Neural progenitor cell (in vitro differentiated cells): ENCODE measurements at regions not wholly inside any gene's neighbourhood (a gene's known extent, or its start where the extent isn't known, plus 50 kb on each side); places are given as distances from the start of the nearest gene placed in this dataset.

Source experiments
- DNase-seq: peaks from one replicate; pipeline ENCODE4 v3.0.0-alpha.2; 2016; ENCODE audit warnings: low spot score
- H2AFZ ChIP-seq: fragments of 200-600 bp; sonication (generic); replicated peaks from 2 replicates; pipeline ENCODE4 v1.6.1; 2016; ENCODE audit warnings: antibody characterized with exemption
- H3F3A ChIP-seq: fragments of 200-600 bp; sonication (generic); 2 replicates; pipeline ENCODE4 v1.6.1; 2016; ENCODE audit warnings: antibody characterized with exemption, low read depth
- H3K27ac ChIP-seq: fragments of 200-600 bp; sonication (generic); 2 replicates; pipeline ENCODE4 v1.5.1; 2016; ENCODE audit warnings: mild to moderate bottlenecking
- H3K27me3 ChIP-seq: fragments of 200-600 bp; sonication (generic); 2 replicates; pipeline ENCODE4 v1.6.1; 2016; ENCODE audit warnings: mild to moderate bottlenecking, moderate library complexity
- H3K36me3 ChIP-seq: fragments of 200-600 bp; sonication (generic); 2 replicates; pipeline ENCODE4 v1.5.1; 2016
- H3K4me1 ChIP-seq: fragments of 200-600 bp; sonication (generic); 2 replicates; pipeline ENCODE4 v1.6.1; 2016; ENCODE audit warnings: mixed run types
- H3K4me2 ChIP-seq: fragments of 200-600 bp; sonication (generic); 2 replicates; pipeline ENCODE4 v1.6.1; 2016
- H3K4me3 ChIP-seq: fragments of 200-600 bp; sonication (generic); 2 replicates; pipeline ENCODE4 v1.5.1; 2016
- H3K79me2 ChIP-seq: fragments of 200-600 bp; sonication (generic); 2 replicates; pipeline ENCODE4 v1.6.1; 2016; ENCODE audit warnings: low read depth
- H3K9ac ChIP-seq: fragments of 200-600 bp; sonication (generic); 2 replicates; pipeline ENCODE4 v1.6.1; 2016
- H3K9me3 ChIP-seq: fragments of 200-600 bp; sonication (generic); 2 replicates; pipeline ENCODE4 v1.5.1; 2016; ENCODE audit warnings: low read depth
- H4K20me1 ChIP-seq: fragments of 200-600 bp; sonication (generic); 2 replicates; pipeline ENCODE4 v1.6.1; 2016; ENCODE audit warnings: low read depth
- H3K27ac Mint-ChIP-seq: 3 replicates; pipeline ENCODE4 v1.8.0; 2021; ENCODE audit warnings: mixed read lengths
- H3K27me3 Mint-ChIP-seq: 2 replicates; pipeline ENCODE4 v1.8.0; 2022; ENCODE audit warnings: low read depth, mild to moderate bottlenecking, inconsistent platforms, moderate library complexity, mixed read lengths; ENCODE audit not compliant: insufficient read depth
- H3K36me3 Mint-ChIP-seq: 3 replicates; pipeline ENCODE4 v1.8.0; 2021; ENCODE audit warnings: mixed read lengths
- H3K4me1 Mint-ChIP-seq: 3 replicates; pipeline ENCODE4 v1.8.0; 2021; ENCODE audit warnings: mixed read lengths
- H3K4me3 Mint-ChIP-seq: 3 replicates; pipeline ENCODE4 v1.8.0; 2021; ENCODE audit warnings: mild to moderate bottlenecking, moderate library complexity, mixed read lengths
- H3K9me3 Mint-ChIP-seq: 3 replicates; pipeline ENCODE4 v1.8.0; 2020; ENCODE audit warnings: mixed read lengths
- EZH2 ChIP-seq: fragments of 200-600 bp; sonication (generic); IDR thresholded peaks from 2 replicates; pipeline ENCODE4 v1.6.1; 2017; ENCODE audit warnings: antibody characterized with exemption, mild to moderate bottlenecking, moderate library complexity
- EZH2phosphoT487 ChIP-seq: fragments of 200-600 bp; sonication (generic); IDR thresholded peaks from 2 replicates; pipeline ENCODE4 v1.6.1; 2017; ENCODE audit warnings: antibody characterized with exemption
- TF ChIP-seq, protein P1 (sequence below): fragments of 200-600 bp; sonication (generic); IDR thresholded peaks from 2 replicates; pipeline ENCODE4 v1.5.1; 2017; ENCODE audit warnings: antibody characterized with exemption, mild to moderate bottlenecking

DNA sequence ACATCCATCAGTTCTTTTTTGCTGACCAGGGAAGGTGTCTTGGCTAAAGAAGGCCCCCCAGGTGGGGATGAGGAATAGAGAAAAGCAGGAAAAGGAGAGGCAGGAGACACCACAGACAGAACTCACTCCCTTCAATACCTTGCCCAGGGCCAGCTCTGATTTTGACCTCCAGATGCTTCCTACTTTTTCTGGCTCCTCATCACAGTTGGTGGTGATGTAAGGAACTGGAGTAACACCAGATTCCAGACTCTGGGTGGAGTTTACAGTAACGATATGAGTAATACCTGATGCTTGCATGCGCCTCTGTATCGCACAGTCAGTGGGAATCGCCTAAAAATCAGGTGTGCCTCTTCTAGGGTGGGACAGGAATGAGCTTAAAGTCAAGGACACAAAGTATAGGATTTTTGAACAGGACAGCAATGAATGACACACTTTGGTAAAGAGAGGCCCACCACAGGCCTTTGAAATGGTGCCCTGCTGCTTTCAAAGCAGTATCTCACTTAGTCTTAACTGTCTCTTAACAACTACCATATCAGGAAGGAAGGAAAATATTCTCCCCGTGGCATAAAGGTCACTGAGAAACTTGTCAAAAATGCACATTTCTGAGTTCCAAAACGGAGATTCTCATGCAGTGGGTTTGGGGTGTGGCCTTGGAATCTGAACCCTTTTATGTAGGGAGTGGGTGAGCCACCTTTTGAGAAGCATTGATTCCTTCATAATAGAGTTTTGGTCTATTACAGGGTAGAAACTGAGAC is 140.8 kb downstream of the SNX19 start:
- Mint-ChIP-seq H3K36me3 (no peaks in the 10 kb centered on the region), H3K27me3 (peaks cover 2% of the 10 kb centered on the region), H3K9me3 (peaks cover 4% of the 10 kb centered on the region), H3K27ac (no peak overlapping the region), H3K4me1 (peaks cover 33% of the 10 kb centered on the region), H3K4me3 (no peak overlapping the region)
- Histone ChIP-seq H4K20me1 (no peaks in the 10 kb centered on the region), H3K4me3 (no peak overlapping the region), H3K79me2 (no peaks in the 10 kb centered on the region), H3K9ac (no peak overlapping the region), H3K4me1 (no peaks in the 10 kb centered on the region), H3K36me3 (no peaks in the 10 kb centered on the region), H3K27ac (no peak overlapping the region), H3K27me3 (no peaks in the 10 kb centered on the region), H3K4me2 (no peak overlapping the region), H3K9me3 (no peaks in the 10 kb centered on the region), H2AFZ (no peak overlapping the region), H3F3A (no peaks in the 10 kb centered on the region)
- DNase-seq: no peak
- TF ChIP-seq, protein P1, sequence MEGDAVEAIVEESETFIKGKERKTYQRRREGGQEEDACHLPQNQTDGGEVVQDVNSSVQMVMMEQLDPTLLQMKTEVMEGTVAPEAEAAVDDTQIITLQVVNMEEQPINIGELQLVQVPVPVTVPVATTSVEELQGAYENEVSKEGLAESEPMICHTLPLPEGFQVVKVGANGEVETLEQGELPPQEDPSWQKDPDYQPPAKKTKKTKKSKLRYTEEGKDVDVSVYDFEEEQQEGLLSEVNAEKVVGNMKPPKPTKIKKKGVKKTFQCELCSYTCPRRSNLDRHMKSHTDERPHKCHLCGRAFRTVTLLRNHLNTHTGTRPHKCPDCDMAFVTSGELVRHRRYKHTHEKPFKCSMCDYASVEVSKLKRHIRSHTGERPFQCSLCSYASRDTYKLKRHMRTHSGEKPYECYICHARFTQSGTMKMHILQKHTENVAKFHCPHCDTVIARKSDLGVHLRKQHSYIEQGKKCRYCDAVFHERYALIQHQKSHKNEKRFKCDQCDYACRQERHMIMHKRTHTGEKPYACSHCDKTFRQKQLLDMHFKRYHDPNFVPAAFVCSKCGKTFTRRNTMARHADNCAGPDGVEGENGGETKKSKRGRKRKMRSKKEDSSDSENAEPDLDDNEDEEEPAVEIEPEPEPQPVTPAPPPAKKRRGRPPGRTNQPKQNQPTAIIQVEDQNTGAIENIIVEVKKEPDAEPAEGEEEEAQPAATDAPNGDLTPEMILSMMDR: no peak
- TF ChIP-seq EZH2 (no peak), EZH2phosphoT487 (no peak)

DNA sequence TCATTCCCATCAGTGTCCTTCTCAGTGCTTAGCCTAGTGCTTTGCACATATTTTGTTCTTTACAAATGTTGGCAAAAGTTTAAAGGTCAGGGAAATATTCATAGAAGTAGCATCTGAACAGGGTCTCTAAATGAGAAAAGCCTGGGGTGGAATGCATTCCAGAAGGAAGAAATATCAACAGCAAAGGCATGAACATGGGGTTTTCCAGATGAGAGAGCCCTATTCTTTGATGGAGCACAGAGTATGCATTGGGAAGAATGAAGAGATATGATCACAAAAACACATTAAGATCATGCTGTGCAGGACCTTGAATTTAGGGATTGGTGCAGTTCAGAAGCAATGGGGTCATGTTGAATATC is 140.2 kb downstream of the SNX19 start:
- H3K27ac Mint-ChIP-seq: no peak overlapping the region
- Histone ChIP-seq H3K9me3 (no peaks in the 10 kb centered on the region), H3K27ac (no peak overlapping the region), H2AFZ (no peak overlapping the region), H4K20me1 (no peaks in the 10 kb centered on the region), H3K4me2 (no peak overlapping the region), H3K36me3 (no peaks in the 10 kb centered on the region), H3K79me2 (no peaks in the 10 kb centered on the region), H3F3A (no peaks in the 10 kb centered on the region), H3K4me3 (no peak overlapping the region), H3K27me3 (no peaks in the 10 kb centered on the region), H3K4me1 (no peaks in the 10 kb centered on the region), H3K9ac (no peak overlapping the region)
- peaks cover 1% of the 10 kb centered on the region for H3K27me3 Mint-ChIP-seq
- peaks cover 2% of the 10 kb centered on the region for H3K9me3 Mint-ChIP-seq
- peaks cover 34% of the 10 kb centered on the region for H3K4me1 Mint-ChIP-seq
- DNase-seq: no peak
- no peaks in the 10 kb centered on the region for H3K36me3 Mint-ChIP-seq
- no peak overlapping the region for H3K4me3 Mint-ChIP-seq
- TF ChIP-seq EZH2 (no peak), EZH2phosphoT487 (no peak)
- TF ChIP-seq, protein P1: no peak

DNA sequence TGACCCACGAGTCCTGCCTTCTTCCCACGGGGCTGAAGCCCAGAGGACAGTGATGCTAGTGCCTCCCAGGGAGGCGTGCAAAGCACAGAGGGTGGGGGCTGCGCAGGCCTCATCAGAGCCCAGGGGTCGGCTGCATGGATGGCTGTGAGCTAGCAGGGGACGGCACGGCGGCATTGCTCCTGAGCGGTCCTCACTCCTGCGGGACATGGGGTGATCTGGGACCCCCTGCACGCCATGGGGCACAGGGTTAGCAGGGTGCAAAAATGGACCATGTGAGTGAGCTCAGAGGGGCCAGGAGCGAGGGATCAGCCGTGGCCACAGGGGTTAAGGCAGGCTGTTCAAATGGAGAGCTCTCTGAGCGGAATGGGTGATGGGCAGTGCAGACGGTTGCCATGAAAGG is 138.3 kb downstream of the SNX19 start:
- Histone ChIP-seq H2AFZ (no peak overlapping the region), H3K79me2 (no peaks in the 10 kb centered on the region), H3K4me3 (no peak overlapping the region), H3K4me2 (no peak overlapping the region), H3K4me1 (peaks cover 12% of the 10 kb centered on the region), H3K27ac (no peak overlapping the region), H3K9me3 (no peaks in the 10 kb centered on the region), H3K9ac (no peak overlapping the region), H3K27me3 (no peaks in the 10 kb centered on the region), H3K36me3 (no peaks in the 10 kb centered on the region), H3F3A (peaks cover 4% of the 10 kb centered on the region), H4K20me1 (no peaks in the 10 kb centered on the region)
- no peak overlapping the region for H3K27ac Mint-ChIP-seq
- DNase-seq: no peak
- no peaks in the 10 kb centered on the region for H3K36me3 Mint-ChIP-seq
- TF ChIP-seq, protein P1: no peak
- TF ChIP-seq EZH2 (no peak), EZH2phosphoT487 (no peak)
- H3K9me3 Mint-ChIP-seq: peaks cover 2% of the 10 kb centered on the region
- H3K4me1 Mint-ChIP-seq: peaks cover 37% of the 10 kb centered on the region
- no peaks in the 10 kb centered on the region for H3K27me3 Mint-ChIP-seq
- H3K4me3 Mint-ChIP-seq: no peak overlapping the region
